K562 (cell line): ENCODE measurements at regions not wholly inside any gene's neighbourhood (a gene's known extent, or its start where the extent isn't known, plus 50 kb on each side); places are given as distances from the start of the nearest gene placed in this dataset.

Experiments used
- ATAC-seq: fragments of 200-7000 bp; cut with Tn5 transposase; 3 replicates; pipeline ENCODE4 v1.9.1; 2020; ENCODE audit warnings: moderate library complexity
- BruUV-seq: library from RNA; stranded (reverse); fragments of 400-500 nt; replicated peaks from 2 replicates; lab custom pipeline; 2021; lab: Mats Ljungman, UMichigan
- CTCF ChIA-PET: fragments of 300-600 bp; formaldehyde crosslinking; extraction: SDS; loops from one replicate; lab custom pipeline; 2021; ENCODE audit warnings: low intra/inter-chr PET ratio; lab: Yijun Ruan, JAX
- POLR2A ChIA-PET: fragments of 300-600, 350-650 bp; sonication (Branson Sonifier 250); formaldehyde crosslinking; extraction: SDS; loops from one replicate; lab custom pipeline; 2021; ENCODE audit warnings: antibody characterized with exemption, inconsistent platforms; lab: Yijun Ruan, JAX
- DNase-seq, 4 experiments: peaks; one replicate each; pipeline versions ENCODE4 v3.0.0 to v3.0.0-alpha.2; 2011 to 2018; ENCODE audit warnings: low spot score in 3 of 4, mixed read lengths in 3 of 4; ENCODE audit errors: extremely low read depth in 1 of 4
- FAIRE-seq: peaks from 2 replicates; lab custom pipeline; 2011; peaks lifted over from hg19 to GRCh38; lab: Jason Lieb, UNC
- H2AFZ ChIP-seq: 2 replicates; pipeline ENCODE4 v1.6.0; 2011; ENCODE audit warnings: low read depth, low read length, control low read depth, inconsistent platforms
- H3K27ac ChIP-seq: fragments of 200-600 bp; 3 replicates; pipeline ENCODE4 v1.8.0; 2011; ENCODE audit warnings: low read depth, mild to moderate bottlenecking, control low read depth, inconsistent platforms, low read length, moderate library complexity, mixed read lengths; ENCODE audit errors: extremely low read depth
- H3K27me3 ChIP-seq, 2 experiments: fragments of 300-600 bp in 1 of 2; 2 replicates in 1 of 2; 3 replicates in 1 of 2; pipeline versions ENCODE4 v1.6.0 to v1.8.0; 2011; ENCODE audit warnings: inconsistent platforms in 2 of 2, low read length in 2 of 2, mild to moderate bottlenecking in 1 of 2, mixed read lengths in 1 of 2, moderate library complexity in 1 of 2; ENCODE audit not compliant: control insufficient read depth in 2 of 2, insufficient read depth in 2 of 2
- H3K36me3 ChIP-seq: fragments of 300-600 bp; 3 replicates; pipeline ENCODE4 v1.8.0; 2011; ENCODE audit warnings: mild to moderate bottlenecking, low read length, inconsistent platforms; ENCODE audit not compliant: control insufficient read depth, insufficient read depth
- H3K4me1 ChIP-seq, 2 experiments: fragments of 200-600 bp in 1 of 2; replicated peaks in 1 of 2; 2 replicates in 1 of 2; 3 replicates in 1 of 2; pipeline versions ENCODE4 v1.5.1 to v1.8.0; 2011; ENCODE audit warnings: inconsistent platforms in 2 of 2, low read length in 2 of 2, mild to moderate bottlenecking in 1 of 2, mixed read lengths in 1 of 2, moderate library complexity in 1 of 2; ENCODE audit not compliant: control insufficient read depth in 2 of 2, insufficient read depth in 2 of 2
- H3K4me2 ChIP-seq: 2 replicates; pipeline ENCODE4 v1.6.1; 2011; ENCODE audit warnings: low read length, control low read depth, inconsistent platforms, mixed read lengths; ENCODE audit not compliant: insufficient read depth
- H3K4me3 ChIP-seq: fragments of 200-600 bp; sonication (generic), shearing (Covaris generic); 2 replicates; pipeline ENCODE4 v1.5.1; 2016; ENCODE audit warnings: control low read depth, inconsistent platforms
- H3K79me2 ChIP-seq: fragments of 200-600 bp; 3 replicates; pipeline ENCODE4 v1.8.0; 2011; ENCODE audit warnings: low read length, inconsistent platforms; ENCODE audit not compliant: control insufficient read depth, insufficient read depth
- H3K9ac ChIP-seq, 2 experiments: 2 replicates each; pipeline versions ENCODE4 v1.6.0 to v1.6.1; 2011; ENCODE audit warnings: low read depth in 2 of 2, low read length in 2 of 2, control low read depth in 1 of 2, inconsistent platforms in 1 of 2, mild to moderate bottlenecking in 1 of 2, mixed read lengths in 1 of 2; ENCODE audit not compliant: insufficient read depth in 1 of 2
- H3K9me1 ChIP-seq: one replicate; pipeline ENCODE4 v1.6.0; 2011; ENCODE audit warnings: inconsistent platforms, mild to moderate bottlenecking, low read length, moderate library complexity; ENCODE audit not compliant: control insufficient read depth, insufficient read depth
- H3K9me3 ChIP-seq: replicated peaks from 2 replicates; pipeline ENCODE4 v1.5.1; 2011; ENCODE audit warnings: low read depth, low read length, inconsistent platforms; ENCODE audit not compliant: control insufficient read depth, insufficient read depth
- H4K20me1 ChIP-seq: replicated peaks from 2 replicates; pipeline ENCODE4 v1.6.1; 2011; ENCODE audit warnings: low read length, inconsistent platforms, mixed read lengths; ENCODE audit not compliant: control insufficient read depth, insufficient read depth
- CREBBP ChIP-seq: IDR thresholded peaks from one replicate; pipeline ENCODE4 v1.6.1; 2012; ENCODE audit warnings: low read depth, mild to moderate bottlenecking, control low read depth, inconsistent platforms, low read length
- HDAC8 ChIP-seq: fragments of 450-650 bp; IDR thresholded peaks from 2 replicates; pipeline ENCODE4 v1.6.1; 2016; ENCODE audit warnings: mild to moderate bottlenecking, missing genetic modification characterization, moderate library complexity, missing compliant biosample characterization
- KAT2B ChIP-seq: IDR thresholded peaks from one replicate; pipeline ENCODE4 v1.6.1; 2012; ENCODE audit warnings: low read depth, mild to moderate bottlenecking, control low read depth, inconsistent platforms, low read length, moderate library complexity
- POLR2G ChIP-seq: fragments of 200-400 bp; formaldehyde crosslinking; IDR thresholded peaks from 2 replicates; pipeline ENCODE4 v1.6.1; 2017; ENCODE audit warnings: low read depth, mild to moderate bottlenecking, antibody characterized with exemption, low read length, moderate library complexity
- POLR3A ChIP-seq: IDR thresholded peaks from 2 replicates; pipeline ENCODE4 v1.6.1; 2011; ENCODE audit warnings: borderline replicate concordance, mild to moderate bottlenecking, moderate library complexity; ENCODE audit not compliant: insufficient read length, insufficient read depth; ENCODE audit errors: extremely low read depth
- SMARCB1 ChIP-seq: IDR thresholded peaks from 2 replicates; pipeline ENCODE4 v1.6.1; 2011; ENCODE audit warnings: improper control_type of control experiment, low read depth; ENCODE audit not compliant: insufficient read length
- ZNF780A ChIP-seq: fragments of 250-450 bp; sonication (Bioruptor Pico); IDR thresholded peaks from 2 replicates; pipeline ENCODE4 v1.5.0; 2021; ENCODE audit warnings: mild to moderate bottlenecking
- WGBS: fragments of 100-300 bp; shearing (Covaris generic); methylation state at CpG from one replicate; pipeline ENCODE4 v1.1.6; 2016; ENCODE audit warnings: low coverage, mixed read lengths; ENCODE audit not compliant: insufficient coverage; ENCODE audit errors: missing lambda C conversion rate; 5-methylcytosine and 5-hydroxymethylcytosine counted together
- in situ Hi-C: fragments of 300-500 bp; cut with MboI; formaldehyde crosslinking; loops from 4 replicates; pipeline ENCODE4 v1.15.0; 2018; ENCODE audit warnings: inconsistent platforms, mixed read lengths
- intact Hi-C: fragments of 100-400 bp; cut with micrococcal nuclease; formaldehyde crosslinking; loops from 2 replicates; pipeline ENCODE4 v1.14.2; 2022
- TF ChIP-seq, protein P1 (sequence below), 3 experiments: fragments of 200-800 bp in 1 of 3; sonication (Bioruptor generic) in 1 of 3; sonication (generic) in 1 of 3; formaldehyde crosslinking in 1 of 3; IDR thresholded peaks; 2 replicates each; pipeline versions ENCODE4 v1.6.1 to v1.8.0; 2016 to 2022; ENCODE audit warnings: mild to moderate bottlenecking in 2 of 3, missing compliant biosample characterization in 2 of 3, missing genetic modification characterization in 2 of 3, missing genetic modification reagents in 1 of 3

DNA sequence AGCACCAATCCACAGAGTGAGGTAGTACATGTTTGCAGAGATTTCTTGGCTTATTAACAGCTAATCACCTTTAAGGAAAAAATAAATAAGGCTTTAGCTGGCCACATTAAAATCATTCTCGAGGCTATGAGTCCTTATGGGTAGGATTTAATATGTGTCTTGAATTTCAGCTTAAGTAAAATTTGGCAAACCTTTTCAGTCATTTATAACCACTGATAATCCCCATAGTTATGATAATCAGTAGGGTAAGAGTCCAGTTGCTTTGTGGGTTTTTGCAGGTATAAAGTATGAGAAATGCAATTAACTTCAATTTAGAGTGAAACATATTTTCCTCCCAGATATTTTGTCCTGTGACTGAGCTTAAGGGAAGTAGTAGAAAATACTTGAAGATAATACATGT lies 1458.9 kb upstream of the FLRT2 start:
- Histone ChIP-seq H3K4me1 (no peaks in the 10 kb centered on the region), H3K27me3 (no peaks in the 10 kb centered on the region), H3K36me3 (no peaks in the 10 kb centered on the region), H3K9me1 (no peaks in the 10 kb centered on the region), H3K79me2 (no peaks in the 10 kb centered on the region), H3K9ac (no peak overlapping the region), H3K4me2 (no peak overlapping the region), H3K4me3 (no peak overlapping the region), H4K20me1 (no peaks in the 10 kb centered on the region), H2AFZ (no peak overlapping the region), H3K27ac (no peak overlapping the region), H3K9me3 (no peaks in the 10 kb centered on the region)
- BruUV-seq = no TSS peak
- 0% methylated on average over 1 of the region's 1 CpG for WGBS
- in situ Hi-C loops = no loop called here
- ChIA-PET POLR2A (no interaction called here), CTCF (no interaction called here)
- ATAC-seq (no peak), DNase-seq (no peak), FAIRE-seq (no peak)
- intact Hi-C loops = no loop called here
- TF ChIP-seq POLR3A (no peak), SMARCB1 (no peak), CREBBP (no peak), HDAC8 (no peak), KAT2B (no peak), POLR2G (no peak), ZNF780A (CRISPR knock-in tag) (no peak)
- TF ChIP-seq, protein P1, sequence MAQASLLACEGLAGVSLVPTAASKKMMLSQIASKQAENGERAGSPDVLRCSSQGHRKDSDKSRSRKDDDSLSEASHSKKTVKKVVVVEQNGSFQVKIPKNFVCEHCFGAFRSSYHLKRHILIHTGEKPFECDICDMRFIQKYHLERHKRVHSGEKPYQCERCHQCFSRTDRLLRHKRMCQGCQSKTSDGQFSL (CRISPR knock-in tag; IDR thresholded peaks at IDR 0.05) = no peak
- TF ChIP-seq, protein P1 (tag; IDR thresholded peaks at IDR 0.05) = no peak
